ENCODE measurements at regions not wholly inside any gene's neighbourhood (a gene's known extent, or its start where the extent isn't known, plus 50 kb on each side); places are given as distances from the start of the nearest gene placed in this dataset.

GRCh38 chr11:28981381-28981780, 873.2 kb downstream of the METTL15 start:
- DNase-seq (ENCODE audit: low spot score), result no peak

- no peak for DNase-seq (ENCODE audit: low spot score)
Observed at GRCh38 chr11:28976801-28977145, 868.6 kb downstream of the METTL15 start.

- no peak for DNase-seq (ENCODE audit: low spot score)
Observed at GRCh38 chr11:28976012-28976800, 868.0 kb downstream of the METTL15 start.

- DNase-seq (ENCODE audit: low spot score), result no peak
Observed at GRCh38 chr11:28969832-28970231, 861.6 kb downstream of the METTL15 start.

GRCh38 chr11:28966951-28967350, 858.8 kb downstream of the METTL15 start:
- no peak for DNase-seq (ENCODE audit: low spot score)

GRCh38 chr11:28965819-28966218, 857.6 kb downstream of the METTL15 start:
- no peak for DNase-seq (ENCODE audit: low spot score)

- DNase-seq (ENCODE audit: low spot score), result no peak
Observed at GRCh38 chr11:28964811-28965210, 856.6 kb downstream of the METTL15 start.

GRCh38 chr11:28963187-28963586, 855.0 kb downstream of the METTL15 start:
- DNase-seq (ENCODE audit: low spot score), result no peak

GRCh38 chr11:28962502-28962901, 854.3 kb downstream of the METTL15 start:
- DNase-seq (ENCODE audit: low spot score), result no peak

- DNase-seq (ENCODE audit: low spot score), result no peak
Observed at GRCh38 chr11:28961726-28962125, 853.5 kb downstream of the METTL15 start.

- DNase-seq (ENCODE audit: low spot score), result no peak
Observed at GRCh38 chr11:28956446-28956845, 848.3 kb downstream of the METTL15 start.

GRCh38 chr11:28951191-28951590, 843.0 kb downstream of the METTL15 start:
- DNase-seq (ENCODE audit: low spot score), result no peak

GRCh38 chr11:28939381-28939780, 831.2 kb downstream of the METTL15 start:
- DNase-seq (ENCODE audit: low spot score), result no peak

GRCh38 chr11:28938091-28938490, 829.9 kb downstream of the METTL15 start:
- DNase-seq (ENCODE audit: low spot score), result no peak

GRCh38 chr11:28932940-28933339, 824.8 kb downstream of the METTL15 start:
- DNase-seq (ENCODE audit: low spot score), result no peak

GRCh38 chr11:28924004-28924403, 815.8 kb downstream of the METTL15 start:
- DNase-seq (ENCODE audit: low spot score), result no peak

- DNase-seq (ENCODE audit: low spot score), result no peak
Observed at GRCh38 chr11:28922386-28922981, 814.3 kb downstream of the METTL15 start.

- no peak for DNase-seq (ENCODE audit: low spot score)
Observed at GRCh38 chr11:28919194-28919593, 811.0 kb downstream of the METTL15 start.

- no peak for DNase-seq (ENCODE audit: low spot score)
Observed at GRCh38 chr11:28913883-28914282, 805.7 kb downstream of the METTL15 start.

- DNase-seq (ENCODE audit: low spot score), result no peak
Observed at GRCh38 chr11:28911829-28912228, 803.6 kb downstream of the METTL15 start.

GRCh38 chr11:28910926-28911325, 802.7 kb downstream of the METTL15 start:
- no peak for DNase-seq (ENCODE audit: low spot score)

- DNase-seq (ENCODE audit: low spot score), result no peak
Observed at GRCh38 chr11:28903716-28904115, 795.5 kb downstream of the METTL15 start.

- no peak for DNase-seq (ENCODE audit: low spot score)
Observed at GRCh38 chr11:28900427-28900826, 792.2 kb downstream of the METTL15 start.

GRCh38 chr11:28899706-28900105, 791.5 kb downstream of the METTL15 start:
- no peak for DNase-seq (ENCODE audit: low spot score)
